Astrocyte (in vitro differentiated cells and primary cell): ENCODE measurements at regions not wholly inside any gene's neighbourhood (a gene's known extent, or its start where the extent isn't known, plus 50 kb on each side); places are given as distances from the start of the nearest gene placed in this dataset.

Experiments used
- DNase-seq: peaks from one replicate; pipeline ENCODE4 v3.0.0-alpha.2; 2010; ENCODE audit warnings: low read depth
- FAIRE-seq: peaks from 2 replicates; lab custom pipeline; 2011; peaks lifted over from hg19 to GRCh38; lab: Jason Lieb, UNC
- H2AFZ ChIP-seq: 2 replicates; pipeline ENCODE4 v1.6.0; 2012; ENCODE audit warnings: low read depth, low read length, inconsistent platforms
- H3K27ac ChIP-seq: 2 replicates; pipeline ENCODE4 v1.5.1; 2011; ENCODE audit warnings: low read depth, low read length, inconsistent platforms
- H3K27me3 ChIP-seq: 2 replicates; pipeline ENCODE4 v1.6.0; 2011; ENCODE audit warnings: low read length, inconsistent platforms; ENCODE audit not compliant: insufficient read depth
- H3K36me3 ChIP-seq: 2 replicates; pipeline ENCODE4 v1.5.1; 2011; ENCODE audit warnings: low read length, inconsistent platforms; ENCODE audit not compliant: insufficient read depth
- H3K4me1 ChIP-seq: 2 replicates; pipeline ENCODE4 v1.5.1; 2011; ENCODE audit warnings: low read length, inconsistent platforms; ENCODE audit not compliant: insufficient read depth
- H3K4me2 ChIP-seq: 2 replicates; pipeline ENCODE4 v1.6.0; 2012; ENCODE audit warnings: low read length, inconsistent platforms
- H3K4me3 ChIP-seq: 2 replicates; pipeline ENCODE4 v1.5.1; 2011; ENCODE audit warnings: low read depth, mild to moderate bottlenecking, low read length, inconsistent platforms; ENCODE audit not compliant: insufficient read depth
- H3K79me2 ChIP-seq: 2 replicates; pipeline ENCODE4 v1.6.0; 2012; ENCODE audit warnings: mild to moderate bottlenecking, low read length, inconsistent platforms; ENCODE audit not compliant: insufficient read depth
- H3K9ac ChIP-seq: 2 replicates; pipeline ENCODE4 v1.6.0; 2012; ENCODE audit warnings: mild to moderate bottlenecking, low read length, inconsistent platforms
- H3K9me3 ChIP-seq: 2 replicates; pipeline ENCODE4 v1.5.1; 2012; ENCODE audit warnings: low read depth, mild to moderate bottlenecking, low read length, inconsistent platforms; ENCODE audit not compliant: insufficient read depth
- H4K20me1 ChIP-seq: 2 replicates; pipeline ENCODE4 v1.6.0; 2012; ENCODE audit warnings: low read length, inconsistent platforms; ENCODE audit not compliant: insufficient read depth
- H3K27ac Mint-ChIP-seq: one replicate; pipeline ENCODE4 v1.8.0; 2021; ENCODE audit warnings: mild to moderate bottlenecking, mixed read lengths; ENCODE audit not compliant: unreplicated experiment
- H3K27me3 Mint-ChIP-seq: one replicate; pipeline ENCODE4 v1.8.0; 2021; ENCODE audit warnings: low read depth, mixed read lengths; ENCODE audit not compliant: unreplicated experiment
- H3K36me3 Mint-ChIP-seq: one replicate; pipeline ENCODE4 v1.8.0; 2021; ENCODE audit warnings: low read depth, mixed read lengths; ENCODE audit not compliant: unreplicated experiment
- H3K4me1 Mint-ChIP-seq: one replicate; pipeline ENCODE4 v1.8.0; 2021; ENCODE audit warnings: low read depth, mixed read lengths; ENCODE audit not compliant: unreplicated experiment
- H3K4me3 Mint-ChIP-seq: one replicate; pipeline ENCODE4 v1.8.0; 2021; ENCODE audit warnings: mild to moderate bottlenecking, moderate library complexity, mixed read lengths; ENCODE audit not compliant: unreplicated experiment
- H3K9me3 Mint-ChIP-seq: one replicate; pipeline ENCODE4 v1.8.0; 2021; ENCODE audit warnings: mild to moderate bottlenecking, mixed read lengths; ENCODE audit not compliant: unreplicated experiment
- CTCF ChIP-seq: IDR thresholded peaks from 2 replicates; pipeline ENCODE4 v1.5.1; 2011; ENCODE audit warnings: low read depth, mild to moderate bottlenecking, inconsistent platforms, low read length, moderate library complexity; ENCODE audit not compliant: insufficient read depth
- EZH2 ChIP-seq: IDR thresholded peaks from 2 replicates; pipeline ENCODE4 v1.6.1; 2012; ENCODE audit warnings: mild to moderate bottlenecking, low read length, inconsistent platforms; ENCODE audit not compliant: insufficient read depth

- no peak overlapping the region for H3K9ac ChIP-seq
- FAIRE-seq (no peak), DNase-seq (no peak)
- no peak overlapping the region for H3K4me3 Mint-ChIP-seq
- H3K4me3 ChIP-seq = no peak overlapping the region
- peaks cover 24% of the 10 kb centered on the region for H3K27me3 Mint-ChIP-seq
- H3K36me3 ChIP-seq = no peaks in the 10 kb centered on the region
- H3K4me2 ChIP-seq = no peak overlapping the region
- TF ChIP-seq CTCF (no peak), EZH2 (no peak)
- no peak overlapping the region for H3K27ac ChIP-seq
- no peaks in the 10 kb centered on the region for H4K20me1 ChIP-seq
- H3K36me3 Mint-ChIP-seq = no peaks in the 10 kb centered on the region
- H3K9me3 ChIP-seq = no peaks in the 10 kb centered on the region
- H3K27me3 ChIP-seq = peaks cover 14% of the 10 kb centered on the region
- no peaks in the 10 kb centered on the region for H3K79me2 ChIP-seq
- H3K4me1 Mint-ChIP-seq = peaks cover 6% of the 10 kb centered on the region
- H2AFZ ChIP-seq = no peak overlapping the region
- H3K27ac Mint-ChIP-seq = no peak overlapping the region
- peaks cover 6% of the 10 kb centered on the region for H3K9me3 Mint-ChIP-seq
- no peaks in the 10 kb centered on the region for H3K4me1 ChIP-seq
Measured at GRCh38 chr9:38319496-38320173, 72.9 kb upstream of the ALDH1B1 start.

DNA sequence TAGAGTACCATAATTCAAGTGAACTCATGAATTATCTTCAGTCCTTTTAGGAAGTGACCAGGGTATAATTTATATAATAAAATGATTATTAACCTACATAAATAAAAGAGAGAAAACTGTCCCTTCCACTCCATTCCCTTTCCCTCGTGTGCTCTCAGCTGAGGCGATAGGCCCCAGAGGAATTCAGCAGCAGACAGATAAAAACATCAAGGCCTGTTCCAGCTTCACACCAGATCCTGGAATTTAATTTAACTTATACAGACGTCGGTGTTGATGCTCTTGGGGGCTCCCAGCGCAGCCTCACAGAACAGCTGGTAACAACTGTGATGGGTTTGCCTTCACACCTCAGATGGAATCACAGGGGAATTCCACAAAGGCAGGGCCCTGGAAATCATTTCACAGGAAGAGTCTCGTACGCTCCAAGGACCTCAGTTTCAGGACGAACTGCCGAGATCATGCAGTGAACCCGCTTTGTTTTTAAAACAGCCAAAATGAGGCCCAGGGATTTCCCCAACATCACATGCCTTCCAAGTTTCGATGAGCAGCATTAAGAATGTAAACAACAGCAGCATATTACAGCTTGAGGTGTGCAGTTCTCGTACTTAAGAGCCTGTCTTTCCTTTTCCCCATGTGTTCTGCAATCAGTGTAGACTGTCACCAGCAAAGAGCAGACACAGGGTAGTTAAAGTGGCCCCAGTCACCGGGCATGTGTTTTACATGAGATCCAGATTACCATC, 73.6 kb upstream of the ALDH1B1 start:
- Histone ChIP-seq H3K27ac (no peak overlapping the region), H4K20me1 (no peaks in the 10 kb centered on the region), H3K4me3 (peak overlapping the region; percentile 21), H3K4me2 (peak overlapping the region; percentile 20), H3K36me3 (no peaks in the 10 kb centered on the region), H2AFZ (peak overlapping the region; percentile 65), H3K27me3 (peaks cover 14% of the 10 kb centered on the region), H3K79me2 (no peaks in the 10 kb centered on the region), H3K4me1 (no peaks in the 10 kb centered on the region), H3K9ac (no peak overlapping the region), H3K9me3 (no peaks in the 10 kb centered on the region)
- FAIRE-seq (no peak), DNase-seq (no peak)
- Mint-ChIP-seq H3K36me3 (no peaks in the 10 kb centered on the region), H3K9me3 (peaks cover 6% of the 10 kb centered on the region), H3K4me1 (peaks cover 6% of the 10 kb centered on the region), H3K4me3 (no peak overlapping the region), H3K27ac (no peak overlapping the region), H3K27me3 (peaks cover 26% of the 10 kb centered on the region)
- TF ChIP-seq CTCF (no peak), EZH2 (no peak)
